WI38 (cell line): ENCODE measurements at regions not wholly inside any gene's neighbourhood (a gene's known extent, or its start where the extent isn't known, plus 50 kb on each side); places are given as distances from the start of the nearest gene placed in this dataset.

ENCODE experiments used
- H3K4me3 ChIP-seq: 2 replicates; pipeline ENCODE4 v1.5.1; 2011; ENCODE audit warnings: low read depth, mild to moderate bottlenecking, control low read depth, low read length
- CTCF ChIP-seq: IDR thresholded peaks from 2 replicates; pipeline ENCODE4 v1.5.1; 2012; ENCODE audit warnings: low read depth, mild to moderate bottlenecking, control low read depth, low read length

GRCh38 chr2:145960479-145961163 lies 1440.7 kb upstream of the ZEB2 start:
- TF ChIP-seq CTCF: no peak
- no peak overlapping the region for H3K4me3 ChIP-seq

- no peak for TF ChIP-seq CTCF
- H3K4me3 ChIP-seq: no peak overlapping the region
Observed at GRCh38 chr2:145958611-145959010, 1438.7 kb upstream of the ZEB2 start.

- TF ChIP-seq CTCF: no peak
- H3K4me3 ChIP-seq: no peak overlapping the region
Observed at GRCh38 chr2:145957929-145958328, 1438.0 kb upstream of the ZEB2 start.

DNA sequence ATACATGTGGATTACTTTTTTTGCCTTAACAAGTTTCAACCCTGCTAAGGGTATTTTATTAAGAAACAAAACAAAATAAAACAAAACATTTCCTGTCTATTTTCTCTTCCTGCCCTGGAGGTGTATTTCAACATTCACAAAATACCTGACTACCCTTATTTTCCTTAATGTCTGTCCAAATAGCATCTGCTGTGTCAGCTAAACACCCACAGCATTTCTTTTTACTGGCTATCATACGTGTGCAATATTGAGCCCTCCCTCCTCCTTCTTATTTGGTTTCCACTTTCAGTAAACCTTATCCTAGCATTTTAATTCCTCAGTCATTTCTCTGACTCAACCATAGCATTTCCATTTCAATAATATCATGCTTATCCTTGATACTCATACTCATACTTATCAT lies 1420.0 kb upstream of the ZEB2 start:
- TF ChIP-seq CTCF: no peak
- H3K4me3 ChIP-seq: no peak overlapping the region

GRCh38 chr2:145935016-145935415 lies 1415.1 kb upstream of the ZEB2 start:
- no peak for TF ChIP-seq CTCF
- H3K4me3 ChIP-seq: no peak overlapping the region

- TF ChIP-seq CTCF: no peak
- H3K4me3 ChIP-seq: no peak overlapping the region
Observed at GRCh38 chr2:145931781-145932395, 1412.0 kb upstream of the ZEB2 start.

GRCh38 chr2:145930318-145930717 lies 1410.4 kb upstream of the ZEB2 start:
- TF ChIP-seq CTCF: no peak
- no peak overlapping the region for H3K4me3 ChIP-seq
